ENCODE measurements at regions not wholly inside any gene's neighbourhood (a gene's known extent, or its start where the extent isn't known, plus 50 kb on each side); places are given as distances from the start of the nearest gene placed in this dataset.

GRCh38 chr5:27503813-27504212, 465.4 kb upstream of the CDH9 start:
- DNase-seq (ENCODE audit: low spot score in 2 of 2) = no peak
- intact Hi-C loops (cut with DNase I; ENCODE audit: low total_unique reads) = no loop called here
- no peak overlapping the region for H3K27ac ChIP-seq
- H3K27me3 ChIP-seq = no peaks in the 10 kb centered on the region
- TF ChIP-seq, protein P1, sequence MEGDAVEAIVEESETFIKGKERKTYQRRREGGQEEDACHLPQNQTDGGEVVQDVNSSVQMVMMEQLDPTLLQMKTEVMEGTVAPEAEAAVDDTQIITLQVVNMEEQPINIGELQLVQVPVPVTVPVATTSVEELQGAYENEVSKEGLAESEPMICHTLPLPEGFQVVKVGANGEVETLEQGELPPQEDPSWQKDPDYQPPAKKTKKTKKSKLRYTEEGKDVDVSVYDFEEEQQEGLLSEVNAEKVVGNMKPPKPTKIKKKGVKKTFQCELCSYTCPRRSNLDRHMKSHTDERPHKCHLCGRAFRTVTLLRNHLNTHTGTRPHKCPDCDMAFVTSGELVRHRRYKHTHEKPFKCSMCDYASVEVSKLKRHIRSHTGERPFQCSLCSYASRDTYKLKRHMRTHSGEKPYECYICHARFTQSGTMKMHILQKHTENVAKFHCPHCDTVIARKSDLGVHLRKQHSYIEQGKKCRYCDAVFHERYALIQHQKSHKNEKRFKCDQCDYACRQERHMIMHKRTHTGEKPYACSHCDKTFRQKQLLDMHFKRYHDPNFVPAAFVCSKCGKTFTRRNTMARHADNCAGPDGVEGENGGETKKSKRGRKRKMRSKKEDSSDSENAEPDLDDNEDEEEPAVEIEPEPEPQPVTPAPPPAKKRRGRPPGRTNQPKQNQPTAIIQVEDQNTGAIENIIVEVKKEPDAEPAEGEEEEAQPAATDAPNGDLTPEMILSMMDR (IDR thresholded peaks at IDR 0.05) = no peak
- TF ChIP-seq POLR2AphosphoS5 (IDR thresholded peaks at IDR 0.05) (no peak), POLR2A (IDR thresholded peaks at IDR 0.05) (no peak)
- H3K4me1 ChIP-seq = no peaks in the 10 kb centered on the region
- no peak overlapping the region for H3K4me3 ChIP-seq
- no peaks in the 10 kb centered on the region for H3K9me3 ChIP-seq
- no peaks in the 10 kb centered on the region for H3K36me3 ChIP-seq

GRCh38 chr5:27502236-27502635, 463.9 kb upstream of the CDH9 start:
- DNase-seq (ENCODE audit: low spot score in 2 of 2) = no peak
- Histone ChIP-seq H3K4me1 (no peaks in the 10 kb centered on the region), H3K27ac (no peak overlapping the region), H3K4me3 (no peak overlapping the region), H3K36me3 (no peaks in the 10 kb centered on the region), H3K9me3 (no peaks in the 10 kb centered on the region), H3K27me3 (no peaks in the 10 kb centered on the region)
- TF ChIP-seq POLR2AphosphoS5 (IDR thresholded peaks at IDR 0.05) (no peak), POLR2A (IDR thresholded peaks at IDR 0.05) (no peak)
- TF ChIP-seq, protein P1 (IDR thresholded peaks at IDR 0.05) = no peak
- intact Hi-C loops (cut with DNase I; ENCODE audit: low total_unique reads) = no loop called here

DNA sequence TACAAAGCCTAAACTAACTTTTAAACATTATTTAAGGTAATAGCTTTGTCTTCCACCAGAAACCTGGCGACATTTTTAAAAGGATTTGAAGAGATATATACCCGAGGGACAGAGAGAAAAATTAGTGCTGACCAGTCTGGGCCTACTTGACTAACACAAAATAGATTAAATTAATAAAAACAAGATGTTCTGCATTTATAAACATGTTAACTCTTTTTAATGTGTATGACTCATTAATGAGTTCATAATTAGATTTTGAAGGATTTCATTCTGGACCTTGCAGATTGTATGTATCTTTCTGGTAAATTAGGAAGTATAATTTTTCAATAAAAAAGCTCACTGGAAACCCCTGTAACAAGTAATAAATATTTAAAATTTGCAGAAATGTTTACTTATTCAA, 459.1 kb upstream of the CDH9 start:
- H3K27me3 ChIP-seq = no peaks in the 10 kb centered on the region
- TF ChIP-seq, protein P1 (IDR thresholded peaks at IDR 0.05) = no peak
- TF ChIP-seq POLR2A (IDR thresholded peaks at IDR 0.05) (no peak), POLR2AphosphoS5 (IDR thresholded peaks at IDR 0.05) (no peak)
- H3K4me1 ChIP-seq = no peaks in the 10 kb centered on the region
- H3K27ac ChIP-seq = no peak overlapping the region
- no peaks in the 10 kb centered on the region for H3K36me3 ChIP-seq
- intact Hi-C loops (cut with DNase I; ENCODE audit: low total_unique reads) = no loop called here
- DNase-seq (ENCODE audit: low spot score in 2 of 2) = no peak
- no peak overlapping the region for H3K4me3 ChIP-seq
- H3K9me3 ChIP-seq = no peaks in the 10 kb centered on the region

DNA sequence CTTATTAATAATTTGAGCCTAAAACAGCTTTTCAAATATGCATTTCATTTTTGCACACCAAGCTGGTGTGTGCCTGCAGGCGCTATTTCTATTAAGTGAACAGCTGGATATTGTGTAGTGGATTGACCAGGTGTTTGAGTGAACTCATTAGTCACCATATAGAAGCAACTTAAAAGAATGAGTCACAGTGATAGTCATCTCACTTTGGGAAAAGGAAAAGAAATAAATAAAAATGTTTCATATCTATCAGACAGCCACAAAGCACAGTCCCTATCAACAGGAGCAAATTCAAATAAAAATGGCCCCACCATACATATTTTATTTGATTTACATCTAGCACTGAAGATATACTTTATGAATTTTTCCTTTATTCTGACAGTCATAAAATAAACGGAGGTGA, 456.5 kb upstream of the CDH9 start:
- no peaks in the 10 kb centered on the region for H3K27me3 ChIP-seq
- intact Hi-C loops (cut with DNase I; ENCODE audit: low total_unique reads) = no loop called here
- no peak for DNase-seq (ENCODE audit: low spot score in 2 of 2)

GRCh38 chr5:27491746-27492439, 453.5 kb upstream of the CDH9 start:
- intact Hi-C loops (cut with DNase I; ENCODE audit: low total_unique reads) = no loop called here
- TF ChIP-seq, protein P1 (IDR thresholded peaks at IDR 0.05) = no peak
- TF ChIP-seq POLR2A (IDR thresholded peaks at IDR 0.05) (no peak), POLR2AphosphoS5 (IDR thresholded peaks at IDR 0.05) (no peak)
- no peak overlapping the region for H3K27ac ChIP-seq
- DNase-seq (ENCODE audit: low spot score in 2 of 2) = no peak
- no peaks in the 10 kb centered on the region for H3K9me3 ChIP-seq
- no peaks in the 10 kb centered on the region for H3K27me3 ChIP-seq
- no peaks in the 10 kb centered on the region for H3K36me3 ChIP-seq
- H3K4me3 ChIP-seq = no peak overlapping the region
- no peaks in the 10 kb centered on the region for H3K4me1 ChIP-seq

More for the DNA sequence above, 456.5 kb upstream of the CDH9 start:
- Histone ChIP-seq H3K4me1 (no peaks in the 10 kb centered on the region), H3K9me3 (no peaks in the 10 kb centered on the region), H3K4me3 (no peak overlapping the region), H3K27ac (no peak overlapping the region), H3K36me3 (no peaks in the 10 kb centered on the region)
- TF ChIP-seq, protein P1 (IDR thresholded peaks at IDR 0.05) = no peak
- TF ChIP-seq POLR2A (IDR thresholded peaks at IDR 0.05) = no peak
